ENCODE measurements at regions not wholly inside any gene's neighbourhood (a gene's known extent, or its start where the extent isn't known, plus 50 kb on each side); places are given as distances from the start of the nearest gene placed in this dataset.

GRCh38 chr9:87830446-87830845 is 52.2 kb upstream of the SPATA31E1 start:
- Histone ChIP-seq H3K9me3 (ENCODE audit: insufficient read depth, low read depth) (no peaks in the 10 kb centered on the region), H3K4me1 (replicated peaks; ENCODE audit: insufficient read depth) (peaks cover 18% of the 10 kb centered on the region), H2AFZ (no peak overlapping the region), H3K27me3 (ENCODE audit: insufficient read depth, low read depth) (no peaks in the 10 kb centered on the region), H3K79me2 (ENCODE audit: low read depth) (no peaks in the 10 kb centered on the region), H3F3A (ENCODE audit: insufficient read depth, low read depth) (peaks cover 14% of the 10 kb centered on the region; the same call in 1 of the 2 replicates), H3K4me3 (no peak overlapping the region), H3K27ac (no peak overlapping the region), H3K9me2 (ENCODE audit: insufficient read depth) (no peaks in the 10 kb centered on the region), H3K36me3 (ENCODE audit: low read depth) (no peaks in the 10 kb centered on the region), H4K20me1 (ENCODE audit: insufficient read depth) (no peaks in the 10 kb centered on the region), H3K4me2 (no peak overlapping the region)
- no peak for DNase-seq
- BruUV-seq (replicated peaks), result no TSS peak
- ChIA-PET CTCF (no interaction called here), POLR2A (ENCODE audit: unreplicated experiment) (no interaction called here)
- intact Hi-C loops (cut with micrococcal nuclease; ENCODE audit: unreplicated experiment), result no loop called here
- TF ChIP-seq CTCF (conservative IDR thresholded peaks at IDR 0.05) (no peak), EZH2 (IDR thresholded peaks at IDR 0.05; ENCODE audit: low read depth) (no peak)

- Histone ChIP-seq H3K9me3 (ENCODE audit: insufficient read depth, low read depth) (no peaks in the 10 kb centered on the region), H2AFZ (no peak overlapping the region), H3F3A (ENCODE audit: insufficient read depth, low read depth) (peaks cover 14% of the 10 kb centered on the region; the same call in 1 of the 2 replicates), H3K4me3 (no peak overlapping the region), H3K27ac (no peak overlapping the region), H3K4me2 (no peak overlapping the region), H3K4me1 (replicated peaks; ENCODE audit: insufficient read depth) (peaks cover 17% of the 10 kb centered on the region), H3K9me2 (ENCODE audit: insufficient read depth) (no peaks in the 10 kb centered on the region), H3K27me3 (ENCODE audit: insufficient read depth, low read depth) (no peaks in the 10 kb centered on the region), H3K36me3 (ENCODE audit: low read depth) (no peaks in the 10 kb centered on the region), H3K79me2 (ENCODE audit: low read depth) (no peaks in the 10 kb centered on the region), H4K20me1 (ENCODE audit: insufficient read depth) (no peaks in the 10 kb centered on the region)
- BruUV-seq (replicated peaks), result no TSS peak
- TF ChIP-seq CTCF (conservative IDR thresholded peaks at IDR 0.05) (no peak), EZH2 (IDR thresholded peaks at IDR 0.05; ENCODE audit: low read depth) (no peak)
- POLR2A ChIA-PET (ENCODE audit: unreplicated experiment), result no interaction called here
- no peak for DNase-seq
- CTCF ChIA-PET, result no interaction called here
- intact Hi-C loops (cut with micrococcal nuclease; ENCODE audit: unreplicated experiment), result no loop called here
These were observed 51.5 kb upstream of the SPATA31E1 start for GRCh38 chr9:87831159-87831558.

All from PC-9 (cell line).